Spleen (tissue), 11 donors: ENCODE measurements at regions not wholly inside any gene's neighbourhood (a gene's known extent, or its start where the extent isn't known, plus 50 kb on each side); places are given as distances from the start of the nearest gene placed in this dataset.

Experiments
- DNase-seq: peaks from one replicate; pipeline ENCODE4 v3.0.0-alpha.2; 2020
- H3K27ac ChIP-seq, 8 donors: fragments of 200-600 bp; sonication (generic) in 7 of 8; 1 replicate in 4 of 8; 2 replicates in 4 of 8; pipeline versions ENCODE4 v1.5.0 to v1.8.0; 2016 to 2021; ENCODE audit warnings: inconsistent platforms in 4 of 8, mild to moderate bottlenecking in 4 of 8, moderate library complexity in 1 of 8
- H3K27me3 ChIP-seq, 7 donors: fragments of 200-600 bp; sonication (generic) in 6 of 7; replicated peaks in 1 of 7; 1 replicate in 4 of 7; 2 replicates in 3 of 7; pipeline versions ENCODE4 v1.5.0 to v1.8.0; 2016 to 2021; ENCODE audit warnings: inconsistent platforms in 3 of 7, mild to moderate bottlenecking in 1 of 7
- H3K36me3 ChIP-seq, 6 donors: fragments of 200-600 bp; sonication (generic) in 5 of 6; 1 replicate in 4 of 6; 2 replicates in 2 of 6; pipeline versions ENCODE4 v1.5.0 to v1.8.0; 2016 to 2021; ENCODE audit warnings: inconsistent platforms in 2 of 6
- H3K4me1 ChIP-seq, 6 donors: fragments of 200-600 bp; sonication (generic) in 5 of 6; 1 replicate in 3 of 6; 2 replicates in 3 of 6; pipeline versions ENCODE4 v1.5.0 to v1.8.0; 2016 to 2021; ENCODE audit warnings: inconsistent platforms in 3 of 6
- H3K4me3 ChIP-seq, 8 donors: fragments of 200-600 bp; sonication (generic) in 7 of 8; 1 replicate in 4 of 8; 2 replicates in 4 of 8; pipeline versions ENCODE4 v1.5.0 to v1.8.0; 2016 to 2021; ENCODE audit warnings: inconsistent platforms in 4 of 8, mild to moderate bottlenecking in 4 of 8, moderate library complexity in 2 of 8
- H3K9me3 ChIP-seq, 8 donors: fragments of 200-600 bp; sonication (generic) in 7 of 8; 1 replicate in 4 of 8; 2 replicates in 4 of 8; pipeline versions ENCODE4 v1.5.0 to v1.8.0; 2016 to 2021; ENCODE audit warnings: inconsistent platforms in 4 of 8
- CTCF ChIP-seq, 11 experiments: fragments of 200-600 bp in 7 of 11; fragments of 450-650 bp in 4 of 11; sonication (generic) in 4 of 11; IDR thresholded peaks in 8 of 11; conservative IDR thresholded peaks in 3 of 11; 1 replicate in 7 of 11; 2 replicates in 4 of 11; pipeline versions ENCODE4 v1.4.0 to v1.8.0; 2016 to 2021; ENCODE audit warnings: antibody characterized with exemption in 11 of 11, inconsistent platforms in 4 of 11, mild to moderate bottlenecking in 1 of 11
- POLR2A ChIP-seq, 3 donors: fragments of 450-650 bp; IDR thresholded peaks; one replicate each; pipeline ENCODE4 v1.5.1; 2017; ENCODE audit warnings: antibody characterized with exemption in 3 of 3, mild to moderate bottlenecking in 1 of 3
- POLR2AphosphoS5 ChIP-seq, 3 donors: sonication (generic); formaldehyde crosslinking; IDR thresholded peaks; one replicate each; pipeline ENCODE4 v1.5.1; 2017; ENCODE audit warnings: antibody characterized with exemption in 3 of 3
- WGBS, 5 donors: extraction: QIAGEN DNeasy Blood & Tissue Kit in 3 of 5; methylation state at CpG; one replicate each; pipeline versions ENCODE4 v1.1.5 to v1.1.7; 2013 to 2018; 5-methylcytosine and 5-hydroxymethylcytosine counted together
- intact Hi-C: fragments of 100-400 bp; cut with DNase I; formaldehyde crosslinking; loops from one replicate; pipeline ENCODE4 v1.15.0; 2023; ENCODE audit warnings: low total_unique reads
- donor health status: healthy with polysubstance abuse.
- donor health status: DM: no; HTN: no; CAD: no; lungs with moderate emphysema.
- donor health status: DM: no; HTN: no; CAD: no.
- donor health status: Bipolar disorder and iron deficiency.
- donor health status: healthy.
- donor health status: DM: no; HTN: no; CAD: no.
- donor health status: DM: yes; HTN: yes; CAD: no.

GRCh38 chr7:109020251-109020650 lies 450.6 kb downstream of the DNAJB9 start:
- no peaks in the 10 kb centered on the region for H3K36me3 ChIP-seq
- H3K9me3 ChIP-seq = peaks cover 0 to 14% (median 2%) of the 10 kb centered on the region in 8 donors
- TF ChIP-seq POLR2AphosphoS5 (IDR thresholded peaks at IDR 0.05) = no peak
- TF ChIP-seq CTCF (IDR thresholded peaks at IDR 0.05 in 8 of 11, conservative IDR thresholded peaks at IDR 0.05 in 3 of 11) = no peak
- no peak for DNase-seq
- H3K27ac ChIP-seq = no peak overlapping the region
- no peak overlapping the region for H3K4me3 ChIP-seq
- H3K4me1 ChIP-seq = no peaks in the 10 kb centered on the region
- no peaks in the 10 kb centered on the region for H3K27me3 ChIP-seq
- WGBS, 5 donors = 74 to 84% (median 79%) methylated on average over 4 of the region's 4 CpGs
- intact Hi-C loops = no loop called here

GRCh38 chr7:109021390-109021789 lies 451.7 kb downstream of the DNAJB9 start:
- Histone ChIP-seq H3K9me3 (peaks cover 0 to 6% (median 0%) of the 10 kb centered on the region in 8 donors), H3K4me3 (no peak overlapping the region), H3K27ac (no peak overlapping the region), H3K27me3 (no peaks in the 10 kb centered on the region), H3K36me3 (no peaks in the 10 kb centered on the region), H3K4me1 (no peaks in the 10 kb centered on the region)
- no peak for TF ChIP-seq CTCF (IDR thresholded peaks at IDR 0.05 in 8 of 11, conservative IDR thresholded peaks at IDR 0.05 in 3 of 11)
- TF ChIP-seq POLR2A (IDR thresholded peaks at IDR 0.05) = no peak
- no peak for TF ChIP-seq POLR2AphosphoS5 (IDR thresholded peaks at IDR 0.05)
- WGBS, 5 donors = 71 to 86% (median 81%) methylated on average over 2 of the region's 2 CpGs
- DNase-seq = no peak
- intact Hi-C loops = no loop called here

- TF ChIP-seq POLR2AphosphoS5 (IDR thresholded peaks at IDR 0.05) = no peak
- intact Hi-C loops = no loop called here
- no peak for DNase-seq
- WGBS, 5 donors = 74 to 82% (median 77%) methylated on average over 3 of the region's 3 CpGs
- no peak overlapping the region for H3K27ac ChIP-seq
- no peaks in the 10 kb centered on the region for H3K4me1 ChIP-seq
- no peaks in the 10 kb centered on the region for H3K36me3 ChIP-seq
- no peak overlapping the region for H3K4me3 ChIP-seq
- no peaks in the 10 kb centered on the region for H3K27me3 ChIP-seq
- peaks cover 0 to 22% (median 6%) of the 10 kb centered on the region in 8 donors for H3K9me3 ChIP-seq
These were observed 460.2 kb downstream of the DNAJB9 start for GRCh38 chr7:109029866-109030265.

GRCh38 chr7:109044691-109045090 lies 475.0 kb downstream of the DNAJB9 start:
- Histone ChIP-seq H3K9me3 (peaks cover 0 to 35% (median 16%) of the 10 kb centered on the region in 8 donors), H3K36me3 (no peaks in the 10 kb centered on the region), H3K4me1 (no peaks in the 10 kb centered on the region), H3K4me3 (no peak overlapping the region), H3K27me3 (no peaks in the 10 kb centered on the region), H3K27ac (no peak overlapping the region)
- TF ChIP-seq CTCF (IDR thresholded peaks at IDR 0.05 in 8 of 11, conservative IDR thresholded peaks at IDR 0.05 in 3 of 11) (no peak), POLR2AphosphoS5 (IDR thresholded peaks at IDR 0.05) (no peak), POLR2A (IDR thresholded peaks at IDR 0.05) (no peak)
- intact Hi-C loops = no loop called here
- 35 to 71% (median 56%) methylated on average over 1 of the region's 1 CpG for WGBS, 5 donors
- no peak for DNase-seq

DNA sequence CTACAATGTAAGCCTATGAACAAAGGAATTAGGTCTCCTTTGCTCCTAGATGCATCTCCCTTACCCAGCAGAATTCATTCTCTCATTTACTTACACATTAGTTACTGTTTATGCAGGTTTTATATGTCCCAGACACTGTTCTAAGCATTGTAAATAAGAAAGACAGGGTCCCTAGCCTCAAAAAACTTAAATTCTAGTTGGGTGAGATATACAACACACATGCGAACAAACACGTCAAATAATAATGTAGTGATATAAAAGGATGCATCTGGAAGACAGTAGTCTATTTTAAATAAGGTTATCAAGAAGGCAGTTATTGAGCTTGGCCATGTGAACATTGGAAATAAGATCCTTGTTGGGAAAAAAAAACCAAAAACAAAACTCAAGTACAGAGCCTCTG lies 479.7 kb downstream of the DNAJB9 start:
- TF ChIP-seq CTCF (IDR thresholded peaks at IDR 0.05 in 8 of 11, conservative IDR thresholded peaks at IDR 0.05 in 3 of 11) = no peak
- TF ChIP-seq POLR2A (IDR thresholded peaks at IDR 0.05) = no peak
- no peak for TF ChIP-seq POLR2AphosphoS5 (IDR thresholded peaks at IDR 0.05)
- Histone ChIP-seq H3K9me3 (no peaks in the 10 kb centered on the region), H3K4me1 (no peaks in the 10 kb centered on the region), H3K4me3 (no peak overlapping the region), H3K36me3 (no peaks in the 10 kb centered on the region), H3K27ac (no peak overlapping the region), H3K27me3 (no peaks in the 10 kb centered on the region)
- intact Hi-C loops = no loop called here
- WGBS, 5 donors = 86 to 97% (median 94%) methylated on average over 2 of the region's 2 CpGs
- DNase-seq = no peak
